Panc1 (cell line): ENCODE measurements at regions not wholly inside any gene's neighbourhood (a gene's known extent, or its start where the extent isn't known, plus 50 kb on each side); places are given as distances from the start of the nearest gene placed in this dataset.

Source experiments
- ATAC-seq: fragments of 200-7000 bp; cut with Tn5 transposase; 2 replicates; pipeline ENCODE4 v1.9.1; 2020; ENCODE audit warnings: mild to moderate bottlenecking, moderate library complexity
- BruUV-seq: library from RNA; stranded (reverse); fragments of 400-500 nt; replicated peaks from 2 replicates; lab custom pipeline; 2021; lab: Mats Ljungman, UMichigan
- CTCF ChIA-PET: fragments of 300-600 bp; sonication (Branson Sonifier 250); formaldehyde crosslinking; loops from one replicate; lab custom pipeline; 2022; ENCODE audit warnings: antibody characterized with exemption; lab: Charles Lee
- POLR2A ChIA-PET: fragments of 300-600 bp; sonication (Branson Sonifier 250); formaldehyde crosslinking; loops from one replicate; lab custom pipeline; 2022; ENCODE audit warnings: antibody characterized with exemption; lab: Charles Lee
- DNase-seq: peaks from one replicate; pipeline ENCODE4 v3.0.0-alpha.2; 2010; ENCODE audit warnings: low read depth, low spot score
- H3K27ac ChIP-seq: 2 replicates; pipeline ENCODE4 v1.5.1; 2011; ENCODE audit warnings: mild to moderate bottlenecking, low read length, inconsistent platforms
- H3K27me3 ChIP-seq: fragments of 200-500 bp; sonication (Bioruptor generic); 2 replicates; pipeline ENCODE4 v1.6.0; 2014; ENCODE audit warnings: low read length, inconsistent platforms; ENCODE audit not compliant: control insufficient read depth, insufficient read depth
- H3K36me3 ChIP-seq: fragments of 200-500 bp; sonication (Bioruptor generic); 2 replicates; pipeline ENCODE4 v1.5.1; 2014; ENCODE audit warnings: inconsistent platforms, mild to moderate bottlenecking, low read length, moderate library complexity; ENCODE audit not compliant: control insufficient read depth, insufficient read depth
- H3K4me1 ChIP-seq: 2 replicates; pipeline ENCODE4 v1.5.1; 2011; ENCODE audit warnings: inconsistent platforms, mild to moderate bottlenecking, low read length, moderate library complexity; ENCODE audit not compliant: control insufficient read depth, insufficient read depth
- H3K4me3 ChIP-seq, 2 experiments: 2 replicates each; pipeline ENCODE4 v1.5.1; 2011 to 2012; ENCODE audit warnings: low read depth in 2 of 2, low read length in 2 of 2, mild to moderate bottlenecking in 2 of 2, inconsistent platforms in 1 of 2, moderate library complexity in 1 of 2
- H3K9me3 ChIP-seq: fragments of 200-500 bp; sonication (Bioruptor generic); 2 replicates; pipeline ENCODE4 v1.5.1; 2014; ENCODE audit warnings: low read depth, mild to moderate bottlenecking, inconsistent platforms, low read length, moderate library complexity; ENCODE audit not compliant: control insufficient read depth, insufficient read depth
- CTCF ChIP-seq: fragments of 450-650 bp; IDR thresholded peaks from 2 replicates; pipeline ENCODE4 v1.5.1; 2017; ENCODE audit warnings: mild to moderate bottlenecking
- POLR2AphosphoS5 ChIP-seq: IDR thresholded peaks from 2 replicates; pipeline ENCODE4 v1.6.1; 2012; ENCODE audit warnings: mild to moderate bottlenecking, low read depth, low read length, moderate library complexity
- REST ChIP-seq, 2 experiments: IDR thresholded peaks; 2 replicates each; pipeline ENCODE4 v1.6.1; 2011 to 2012; ENCODE audit warnings: low read depth in 2 of 2, control low read depth in 1 of 2, low read length in 1 of 2, mild to moderate bottlenecking in 1 of 2, moderate library complexity in 1 of 2; ENCODE audit not compliant: insufficient read depth in 1 of 2
- SIN3A ChIP-seq: IDR thresholded peaks from 2 replicates; pipeline ENCODE4 v1.6.1; 2012; ENCODE audit warnings: low read depth, mild to moderate bottlenecking, low read length, moderate library complexity, borderline replicate concordance; ENCODE audit not compliant: insufficient read depth
- TCF7L2 ChIP-seq: IDR thresholded peaks from 2 replicates; pipeline ENCODE4 v1.6.1; 2011; ENCODE audit warnings: mild to moderate bottlenecking, low read depth, low read length, inconsistent platforms
- in situ Hi-C: cut with HindIII; loops from 2 replicates; pipeline ENCODE4 v1.10.0; 2016; ENCODE audit warnings: low sequenced_read_pairs, low pct_unique_long_range_greater_than_20kb
- intact Hi-C: fragments of 100-400 bp; cut with micrococcal nuclease; formaldehyde crosslinking; loops from one replicate; pipeline ENCODE4 v1.10.0; 2022; ENCODE audit not compliant: unreplicated experiment

- ATAC-seq: no peak
- in situ Hi-C loops: no loop called here
- no TSS peak for BruUV-seq
Observed at GRCh38 chrX:39464253-39464652, 633.5 kb downstream of the BCOR start.

GRCh38 chrX:39465467-39465866 lies 632.3 kb downstream of the BCOR start:
- no TSS peak for BruUV-seq
- ATAC-seq (no peak), DNase-seq (no peak)
- TF ChIP-seq POLR2AphosphoS5: no peak
- no peak for TF ChIP-seq CTCF
- no peak for TF ChIP-seq SIN3A
- no peak for TF ChIP-seq REST (IDR thresholded peaks at IDR 0.05; ENCODE audit: insufficient read depth in 1 of 2, low read depth in 2 of 2, low read length in 1 of 2)
- TF ChIP-seq TCF7L2: no peak
- Histone ChIP-seq H3K27me3 (no peaks in the 10 kb centered on the region), H3K9me3 (no peaks in the 10 kb centered on the region), H3K4me1 (no peaks in the 10 kb centered on the region), H3K4me3 (no peak overlapping the region), H3K27ac (no peak overlapping the region), H3K36me3 (no peaks in the 10 kb centered on the region)
- ChIA-PET CTCF (no interaction called here), POLR2A (no interaction called here)
- intact Hi-C loops (no loop called here), in situ Hi-C loops (no loop called here)

More at GRCh38 chrX:39464253-39464652, 633.5 kb downstream of the BCOR start:
- H3K27ac ChIP-seq: no peak overlapping the region
- DNase-seq: no peak
- H3K27me3 ChIP-seq: no peaks in the 10 kb centered on the region
- POLR2A ChIA-PET: no interaction called here
- no peaks in the 10 kb centered on the region for H3K36me3 ChIP-seq
- TF ChIP-seq POLR2AphosphoS5 (no peak), REST (IDR thresholded peaks at IDR 0.05; ENCODE audit: insufficient read depth in 1 of 2, low read depth in 2 of 2, low read length in 1 of 2) (no peak), CTCF (no peak), TCF7L2 (no peak), SIN3A (no peak)
- intact Hi-C loops: no loop called here
- CTCF ChIA-PET: no interaction called here
- H3K4me3 ChIP-seq: no peak overlapping the region
- no peaks in the 10 kb centered on the region for H3K4me1 ChIP-seq
- no peaks in the 10 kb centered on the region for H3K9me3 ChIP-seq
